PFSK-1 (cell line): ENCODE measurements at regions not wholly inside any gene's neighbourhood (a gene's known extent, or its start where the extent isn't known, plus 50 kb on each side); places are given as distances from the start of the nearest gene placed in this dataset.

Source experiments
- POLR2AphosphoS5 ChIP-seq: IDR thresholded peaks from 2 replicates; pipeline ENCODE4 v1.6.1; 2012; ENCODE audit warnings: low read depth, mild to moderate bottlenecking, control low read depth, low read length, moderate library complexity
- REST ChIP-seq, 2 experiments: IDR thresholded peaks; 2 replicates each; pipeline versions ENCODE4 v1.6.1 to v1.8.0; 2011 to 2012; ENCODE audit warnings: low read depth in 2 of 2, low read length in 2 of 2, control low read depth in 1 of 2, inconsistent platforms in 1 of 2, mild to moderate bottlenecking in 1 of 2, moderate library complexity in 1 of 2; ENCODE audit not compliant: insufficient read depth in 1 of 2
- TAF1 ChIP-seq: IDR thresholded peaks from 2 replicates; pipeline ENCODE4 v1.6.1; 2012; ENCODE audit warnings: low read length, control low read depth, borderline replicate concordance; ENCODE audit not compliant: insufficient read depth

GRCh38 chr18:998936-999335 is 94.3 kb downstream of the ADCYAP1 start:
- TF ChIP-seq TAF1, result no peak
- TF ChIP-seq POLR2AphosphoS5, result no peak
- no peak for TF ChIP-seq REST (IDR thresholded peaks at IDR 0.05; ENCODE audit: insufficient read depth in 1 of 2, low read depth in 2 of 2, low read length in 2 of 2)
